Right ventricle myocardium superior (tissue), 1 donor: ENCODE measurements at regions not wholly inside any gene's neighbourhood (a gene's known extent, or its start where the extent isn't known, plus 50 kb on each side); places are given as distances from the start of the nearest gene placed in this dataset.

Experiments used
- ATAC-seq: fragments of 200-7000 bp; cut with Tn5 transposase; one replicate; pipeline ENCODE4 v1.9.1; 2020; ENCODE audit warnings: mild to moderate bottlenecking; ENCODE audit not compliant: poor library complexity
- DNase-seq: peaks from one replicate; pipeline ENCODE4 v3.0.0-alpha.2; 2020
- intact Hi-C: fragments of 100-400 bp; cut with DNase I; formaldehyde crosslinking; loops from one replicate; pipeline ENCODE4 v1.11.2; 2022
- donor health status: DM: no; HTN: yes; CAD: no; lungs with severe emphysema.

- intact Hi-C loops, result no loop called here
- DNase-seq (no peak), ATAC-seq (no peak)
Observed at GRCh38 chr7:32428546-32428945, 61.6 kb downstream of the LSM5 start.

GRCh38 chr7:32427769-32428291 is 62.4 kb downstream of the LSM5 start:
- DNase-seq (peak; percentile 85), ATAC-seq (peak; percentile 95)
- intact Hi-C loops, result no loop called here

- DNase-seq (no peak), ATAC-seq (no peak)
- intact Hi-C loops, result no loop called here
Observed at GRCh38 chr7:32416846-32417245, 73.3 kb downstream of the LSM5 start.

GRCh38 chr7:32415936-32416335 is 74.2 kb downstream of the LSM5 start:
- ATAC-seq, result no peak
- intact Hi-C loops, result no loop called here
- no peak for DNase-seq

- ATAC-seq, result no peak
- no peak for DNase-seq
- intact Hi-C loops, result no loop called here
Observed at GRCh38 chr7:32415519-32415918, 74.7 kb downstream of the LSM5 start.

GRCh38 chr7:32412471-32412870 is 77.7 kb downstream of the LSM5 start:
- no peak for ATAC-seq
- intact Hi-C loops, result no loop called here

GRCh38 chr7:32410545-32410944 is 79.6 kb downstream of the LSM5 start:
- intact Hi-C loops, result no loop called here
- ATAC-seq (no peak), DNase-seq (no peak)

More at GRCh38 chr7:32412471-32412870, 77.7 kb downstream of the LSM5 start:
- DNase-seq, result no peak

- ATAC-seq (no peak), DNase-seq (no peak)
- intact Hi-C loops, result no loop called here
Observed at GRCh38 chr7:32406386-32406785, 83.8 kb downstream of the LSM5 start.

GRCh38 chr7:32403463-32404229 is 86.5 kb downstream of the LSM5 start:
- intact Hi-C loops, result no loop called here
- no peak for DNase-seq
- ATAC-seq, result no peak

- DNase-seq (no peak), ATAC-seq (no peak)
- intact Hi-C loops, result no loop called here
Observed at GRCh38 chr7:32400676-32401075, 89.5 kb downstream of the LSM5 start.

- DNase-seq (no peak), ATAC-seq (no peak)
- intact Hi-C loops, result no loop called here
Observed at GRCh38 chr7:32399311-32399710, 90.9 kb downstream of the LSM5 start.

GRCh38 chr7:32395168-32395567 is 95.0 kb downstream of the LSM5 start:
- no peak for DNase-seq
- intact Hi-C loops, result no loop called here
- ATAC-seq, result no peak

- DNase-seq, result no peak
- ATAC-seq, result no peak
- intact Hi-C loops, result no loop called here
Observed at GRCh38 chr7:32393861-32394260, 96.3 kb downstream of the LSM5 start.

- intact Hi-C loops, result no loop called here
- ATAC-seq, result no peak
- no peak for DNase-seq
Observed at GRCh38 chr7:32390210-32390609, 100.0 kb downstream of the LSM5 start.

GRCh38 chr7:32385316-32385956 is 104.7 kb downstream of the LSM5 start:
- ATAC-seq, result peak; percentile 60
- intact Hi-C loops, result no loop called here
- no peak for DNase-seq

- no peak for DNase-seq
Observed at GRCh38 chr7:32381024-32381601, 109.1 kb downstream of the LSM5 start.

GRCh38 chr7:32379510-32380112 is 110.6 kb downstream of the LSM5 start:
- intact Hi-C loops, result no loop called here
- DNase-seq, result no peak
- no peak for ATAC-seq

More at GRCh38 chr7:32381024-32381601, 109.1 kb downstream of the LSM5 start:
- intact Hi-C loops, result no loop called here
- no peak for ATAC-seq

- DNase-seq (no peak), ATAC-seq (no peak)
- intact Hi-C loops, result no loop called here
Observed at GRCh38 chr7:32378988-32379387, 111.2 kb downstream of the LSM5 start.

- DNase-seq (no peak), ATAC-seq (no peak)
- intact Hi-C loops, result no loop called here
Observed at GRCh38 chr7:32364581-32364980, 125.6 kb downstream of the LSM5 start.
